RWPE2 (cell line): ENCODE measurements at regions not wholly inside any gene's neighbourhood (a gene's known extent, or its start where the extent isn't known, plus 50 kb on each side); places are given as distances from the start of the nearest gene placed in this dataset.

Experiments
- ATAC-seq: fragments of 200-7000 bp; cut with Tn5 transposase; 3 replicates; pipeline ENCODE4 v1.9.1; 2021; ENCODE audit warnings: low read depth
- DNase-seq: peaks from one replicate; pipeline ENCODE4 v3.0.0-alpha.2; 2020; ENCODE audit warnings: low spot score
- H3K27ac ChIP-seq: fragments of 450-650 bp; 2 replicates; pipeline ENCODE4 v1.5.1; 2017; ENCODE audit warnings: mild to moderate bottlenecking; ENCODE audit not compliant: poor library complexity, severe bottlenecking
- H3K27me3 ChIP-seq: fragments of 250-450 bp; sonication (Bioruptor Pico); 2 replicates; pipeline ENCODE4 v1.5.1; 2021; ENCODE audit warnings: mild to moderate bottlenecking, moderate library complexity; ENCODE audit not compliant: insufficient read depth, poor library complexity, severe bottlenecking
- H3K36me3 ChIP-seq: fragments of 250-450 bp; sonication (Bioruptor Pico); 2 replicates; pipeline ENCODE4 v1.5.1; 2020; ENCODE audit warnings: low read depth, mild to moderate bottlenecking, moderate library complexity
- H3K4me1 ChIP-seq: fragments of 250-450 bp; sonication (Bioruptor Pico); 2 replicates; pipeline ENCODE4 v1.5.1; 2021; ENCODE audit warnings: mild to moderate bottlenecking, moderate library complexity; ENCODE audit not compliant: insufficient read depth, poor library complexity, severe bottlenecking
- H3K4me3 ChIP-seq: fragments of 250-450 bp; sonication (Bioruptor Pico); 2 replicates; pipeline ENCODE4 v1.5.1; 2021; ENCODE audit warnings: mild to moderate bottlenecking, moderate library complexity; ENCODE audit not compliant: severe bottlenecking
- H3K9me3 ChIP-seq: fragments of 250-450 bp; sonication (Bioruptor Pico); 2 replicates; pipeline ENCODE4 v1.5.1; 2021; ENCODE audit warnings: mild to moderate bottlenecking, moderate library complexity; ENCODE audit not compliant: severe bottlenecking
- CTCF ChIP-seq: fragments of 450-650 bp; IDR thresholded peaks from one replicate; pipeline ENCODE4 v1.5.1; 2017; ENCODE audit warnings: mild to moderate bottlenecking, moderate library complexity; ENCODE audit not compliant: poor library complexity, severe bottlenecking

DNA sequence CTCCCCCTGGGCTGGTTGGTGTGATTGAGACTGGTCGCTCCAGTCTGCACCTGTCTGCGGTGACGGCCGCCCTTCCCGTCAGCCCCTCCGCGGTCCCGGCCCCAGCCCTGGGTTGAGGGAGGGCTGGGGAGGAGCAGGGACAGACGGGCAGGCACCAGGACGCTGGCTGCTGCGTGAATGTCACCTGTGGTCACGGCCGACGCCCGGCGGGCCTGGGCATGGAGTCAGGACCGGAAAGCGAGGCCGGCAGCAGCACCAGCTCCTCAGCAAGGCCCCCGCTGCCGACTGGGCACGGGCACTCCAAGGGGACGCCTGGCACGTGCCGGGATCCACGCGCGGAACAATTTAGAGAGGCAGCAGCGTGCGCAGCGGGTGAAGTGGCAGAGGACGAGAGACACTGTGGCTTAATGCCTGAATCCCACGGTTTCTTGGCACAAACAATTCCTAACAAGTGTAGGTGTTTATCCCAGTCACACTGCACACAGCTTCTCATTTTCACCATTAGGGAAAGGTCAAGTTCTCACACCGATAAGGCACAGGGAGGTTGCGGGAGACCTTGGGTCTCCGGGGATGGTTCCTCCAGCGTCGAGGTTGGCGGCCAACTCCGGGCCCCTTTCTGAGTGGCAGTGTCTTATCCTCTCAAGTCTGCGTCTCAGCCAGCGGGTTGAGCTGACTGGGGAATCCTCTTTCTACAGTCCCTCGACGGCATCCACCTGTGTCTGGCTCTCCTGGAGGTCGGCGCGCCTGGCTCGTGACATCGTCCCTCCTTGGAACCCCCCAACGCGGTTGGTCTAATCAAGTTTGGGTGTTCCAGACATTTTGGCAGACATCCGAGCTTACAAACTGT, 66.4 kb upstream of the ADGRA1 start:
- no peak for TF ChIP-seq CTCF
- Histone ChIP-seq H3K4me1 (no peaks in the 10 kb centered on the region), H3K9me3 (no peaks in the 10 kb centered on the region), H3K27ac (no peak overlapping the region), H3K4me3 (no peak overlapping the region), H3K27me3 (peaks cover 18% of the 10 kb centered on the region), H3K36me3 (no peaks in the 10 kb centered on the region)
- DNase-seq (no peak), ATAC-seq (no peak)

DNA sequence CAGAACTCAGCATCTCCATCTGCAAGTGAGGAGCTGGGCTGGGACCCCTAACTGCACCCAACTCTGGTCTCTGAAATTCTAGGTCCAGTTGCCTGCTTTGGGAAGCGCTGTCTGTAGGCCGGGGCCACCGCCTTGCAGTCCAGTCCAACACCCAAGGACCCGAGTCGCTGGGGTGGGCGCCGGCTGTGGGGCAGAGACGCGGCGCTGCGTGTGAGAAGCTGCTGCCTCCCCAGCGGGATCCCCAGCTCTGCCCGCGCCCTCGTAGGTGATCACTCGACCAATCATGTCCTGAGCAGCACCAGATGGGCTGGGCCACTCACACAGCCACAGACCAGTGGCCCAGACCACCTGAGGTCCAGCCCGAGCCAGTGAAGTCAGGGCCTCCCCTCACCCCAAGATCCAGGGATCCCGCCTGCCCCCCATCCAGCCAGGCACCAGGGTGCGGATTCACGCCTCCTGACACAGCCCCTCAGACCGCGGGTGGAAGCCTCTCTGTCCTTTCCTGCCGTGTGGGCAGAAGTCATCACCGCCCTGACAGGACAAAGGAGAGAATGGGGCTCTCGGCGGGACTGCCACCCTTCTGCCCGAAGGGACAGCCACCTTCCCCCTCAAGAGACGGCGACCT, 67.4 kb upstream of the ADGRA1 start:
- no peaks in the 10 kb centered on the region for H3K4me1 ChIP-seq
- DNase-seq (no peak), ATAC-seq (no peak)
- H3K27me3 ChIP-seq, result peaks cover 8% of the 10 kb centered on the region
- H3K4me3 ChIP-seq, result no peak overlapping the region
- no peak overlapping the region for H3K27ac ChIP-seq
- TF ChIP-seq CTCF, result no peak
- H3K36me3 ChIP-seq, result no peaks in the 10 kb centered on the region
- H3K9me3 ChIP-seq, result no peaks in the 10 kb centered on the region

- Histone ChIP-seq H3K4me3 (no peak overlapping the region), H3K36me3 (no peaks in the 10 kb centered on the region), H3K4me1 (no peaks in the 10 kb centered on the region), H3K27ac (no peak overlapping the region), H3K9me3 (no peaks in the 10 kb centered on the region), H3K27me3 (peaks cover 5% of the 10 kb centered on the region)
- DNase-seq (no peak), ATAC-seq (no peak)
- TF ChIP-seq CTCF, result no peak
These were observed 68.1 kb upstream of the ADGRA1 start for GRCh38 chr10:133019651-133020050.

- no peaks in the 10 kb centered on the region for H3K9me3 ChIP-seq
- H3K36me3 ChIP-seq, result no peaks in the 10 kb centered on the region
- H3K27me3 ChIP-seq, result no peaks in the 10 kb centered on the region
- no peaks in the 10 kb centered on the region for H3K4me1 ChIP-seq
- ATAC-seq, result no peak
- no peak for TF ChIP-seq CTCF
- no peak overlapping the region for H3K4me3 ChIP-seq
- DNase-seq, result no peak
- H3K27ac ChIP-seq, result no peak overlapping the region
These were observed 68.5 kb upstream of the ADGRA1 start for GRCh38 chr10:133019191-133019590.

GRCh38 chr10:133018491-133018890, 69.2 kb upstream of the ADGRA1 start:
- no peak for TF ChIP-seq CTCF
- Histone ChIP-seq H3K27ac (no peak overlapping the region), H3K36me3 (no peaks in the 10 kb centered on the region), H3K27me3 (no peaks in the 10 kb centered on the region), H3K9me3 (no peaks in the 10 kb centered on the region), H3K4me3 (no peak overlapping the region), H3K4me1 (no peaks in the 10 kb centered on the region)
- ATAC-seq (no peak), DNase-seq (no peak)
